Activated T-cell treated with anti-CD3 and anti-CD28 coated beads for 4 hours (primary cell): ENCODE measurements at regions not wholly inside any gene's neighbourhood (a gene's known extent, or its start where the extent isn't known, plus 50 kb on each side); places are given as distances from the start of the nearest gene placed in this dataset.

Experiments
- DNase-seq: peaks from one replicate; pipeline ENCODE4 v3.0.0-alpha.2; 2020

DNA sequence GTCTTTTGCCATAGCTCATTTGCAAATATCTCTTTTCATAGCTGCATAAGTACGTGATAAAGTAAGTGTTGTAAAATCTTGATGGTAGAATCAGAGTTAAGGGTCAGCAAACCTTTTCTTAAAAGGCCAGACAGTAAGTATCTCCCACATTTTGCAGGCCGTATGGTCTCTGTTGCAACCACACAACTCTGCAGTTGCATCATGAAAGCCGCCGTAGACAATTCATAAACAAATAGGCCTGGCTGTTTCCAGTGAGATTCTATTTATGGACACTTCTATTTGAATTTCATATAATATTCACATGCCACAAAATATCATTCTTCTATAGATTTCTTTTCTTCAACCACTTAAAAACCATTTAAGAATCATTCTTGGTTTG lies 248.5 kb downstream of the TLE3 start:
- no peak for DNase-seq

DNA sequence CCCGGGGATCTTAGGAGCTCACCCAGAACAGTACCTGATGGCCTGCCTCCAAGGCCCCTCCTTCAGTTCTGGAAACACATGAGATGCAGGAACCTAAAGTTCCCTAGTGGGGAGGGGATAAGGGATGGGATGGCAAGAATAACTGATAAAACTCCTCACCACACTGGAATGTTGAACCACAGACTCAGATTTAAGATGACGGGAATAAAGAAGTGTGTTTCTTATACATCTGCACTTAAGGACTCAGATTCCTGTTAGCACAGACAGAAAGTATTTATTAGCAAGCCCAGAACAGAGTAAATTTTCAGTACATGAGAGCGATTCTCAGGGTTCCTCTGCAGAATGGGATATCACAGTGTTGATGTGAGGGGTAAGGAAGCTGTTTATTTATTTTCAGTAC lies 245.2 kb downstream of the TLE3 start:
- no peak for DNase-seq

DNA sequence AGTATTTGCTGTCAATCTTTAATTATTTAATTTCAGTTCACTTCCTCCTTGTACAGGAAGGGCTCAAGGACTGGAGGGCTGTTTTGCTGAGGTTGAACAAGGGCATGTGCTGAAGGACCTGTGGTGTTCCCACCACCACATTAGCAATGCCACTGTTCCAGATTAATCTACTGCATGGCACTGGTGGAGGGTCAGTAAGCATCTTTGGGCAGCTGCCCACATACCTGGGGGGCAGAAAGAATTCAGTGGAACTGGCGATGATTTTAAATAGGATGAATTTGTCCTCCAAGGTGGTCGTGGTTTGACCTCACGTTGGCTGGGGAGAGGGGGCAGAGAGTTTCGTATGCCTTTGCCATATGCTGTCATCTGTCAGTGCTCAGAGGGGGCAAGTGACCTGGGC lies 244.8 kb downstream of the TLE3 start:
- DNase-seq, result no peak

DNA sequence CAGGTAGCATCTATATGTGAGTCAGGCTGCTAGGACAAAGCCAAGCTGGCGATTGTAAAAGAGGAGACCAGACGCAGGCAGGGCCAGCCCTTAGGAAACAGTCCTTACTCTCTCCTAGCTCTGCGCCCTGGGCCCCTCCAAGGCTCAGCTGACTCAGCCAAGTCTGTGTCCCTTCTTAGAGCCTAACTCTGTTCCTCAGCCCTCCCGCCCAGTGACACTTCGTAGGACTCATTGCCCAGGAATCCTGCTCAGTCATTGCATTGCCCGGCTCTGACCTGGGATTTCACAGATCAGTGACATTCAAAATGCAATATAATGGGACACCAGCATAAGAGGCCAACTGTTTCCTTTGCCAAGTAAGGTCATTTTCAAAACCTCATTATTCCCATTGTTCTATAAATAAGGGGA lies 244.2 kb downstream of the TLE3 start:
- DNase-seq, result no peak

DNA sequence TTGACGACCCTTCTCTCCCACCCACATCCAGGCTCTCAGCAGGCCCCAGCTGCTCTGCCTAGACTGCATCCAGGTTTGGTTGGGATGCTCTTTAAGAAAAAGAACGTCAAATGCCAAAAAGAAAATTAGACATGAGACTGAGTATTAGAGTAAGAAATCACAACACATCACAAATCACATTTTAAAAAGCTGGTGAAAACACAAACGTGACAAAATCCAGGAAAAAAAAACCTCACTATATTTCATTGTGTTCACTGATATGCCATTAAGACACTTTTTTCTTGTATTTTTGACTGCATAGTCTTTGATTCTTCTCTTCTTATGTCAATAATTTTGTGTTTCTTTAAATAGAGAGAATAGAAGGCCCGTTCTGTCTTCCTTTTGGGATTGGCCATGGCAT lies 243.7 kb downstream of the TLE3 start:
- DNase-seq, result no peak

DNA sequence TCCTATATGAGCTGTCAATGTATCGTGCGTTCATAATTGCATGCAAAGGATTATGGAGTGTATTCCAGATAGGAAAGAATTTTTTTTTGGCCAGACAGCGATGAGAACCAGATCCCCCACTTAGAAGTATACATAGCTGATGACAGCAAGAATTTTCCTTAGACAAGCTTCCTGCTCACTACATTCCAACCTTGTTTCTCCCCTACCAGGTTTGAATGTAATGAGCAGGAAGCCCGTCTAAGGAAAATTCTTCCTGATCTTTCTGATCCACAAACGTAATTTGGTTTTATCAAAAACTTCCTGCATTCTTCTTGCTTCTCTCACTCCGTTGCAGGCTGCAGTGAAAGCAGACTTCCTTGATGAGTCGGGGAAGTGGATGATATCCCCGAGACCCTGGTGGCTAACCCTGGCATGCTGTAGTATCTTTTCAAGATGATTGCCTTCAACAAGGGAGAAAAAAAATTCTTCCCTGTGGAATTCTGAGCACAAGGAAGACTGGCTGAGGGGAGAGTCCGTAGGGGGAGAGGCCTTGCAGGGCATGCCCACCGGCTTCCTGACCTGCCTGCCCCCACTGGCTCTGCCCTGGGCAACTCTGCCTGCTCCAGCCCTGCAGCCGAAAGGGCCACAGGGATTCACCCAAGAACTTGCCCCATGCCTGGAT lies 243.1 kb downstream of the TLE3 start:
- no peak for DNase-seq

DNA sequence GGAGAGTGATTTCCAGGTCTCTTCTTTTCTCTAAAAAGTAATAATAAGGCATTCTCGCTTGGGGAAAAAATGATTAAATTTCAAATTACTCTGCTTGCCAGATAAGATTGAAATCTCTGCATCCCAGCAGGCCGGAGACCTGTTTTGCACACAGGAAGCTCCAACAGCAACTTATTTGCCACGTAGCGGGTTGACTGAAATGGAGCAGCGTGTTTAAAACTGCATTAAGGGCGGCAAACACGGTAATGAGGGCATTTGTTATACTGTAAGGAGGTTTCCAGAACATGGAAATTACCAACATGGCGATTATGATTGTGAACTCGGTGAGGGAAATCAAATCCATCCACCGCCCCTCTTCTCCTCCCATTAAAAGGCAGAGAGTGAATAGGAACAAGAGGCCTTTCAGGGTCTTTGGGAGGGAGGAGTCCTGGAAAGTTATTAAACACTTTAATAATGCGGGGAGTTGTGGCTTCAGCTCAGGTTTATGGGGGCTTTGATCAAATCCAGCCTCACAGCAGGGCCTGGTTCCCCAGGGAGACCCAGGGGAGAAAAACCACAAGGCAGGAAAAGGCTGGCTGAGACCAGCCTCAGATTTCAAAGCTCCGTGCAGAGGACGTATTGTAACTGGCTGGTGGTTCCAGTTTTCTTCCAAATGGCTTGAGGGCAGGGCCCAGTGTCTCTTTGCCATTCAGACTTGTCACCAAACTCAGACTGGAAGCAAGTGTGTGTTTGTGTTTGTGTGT lies 242.3 kb downstream of the TLE3 start:
- no peak for DNase-seq

DNA sequence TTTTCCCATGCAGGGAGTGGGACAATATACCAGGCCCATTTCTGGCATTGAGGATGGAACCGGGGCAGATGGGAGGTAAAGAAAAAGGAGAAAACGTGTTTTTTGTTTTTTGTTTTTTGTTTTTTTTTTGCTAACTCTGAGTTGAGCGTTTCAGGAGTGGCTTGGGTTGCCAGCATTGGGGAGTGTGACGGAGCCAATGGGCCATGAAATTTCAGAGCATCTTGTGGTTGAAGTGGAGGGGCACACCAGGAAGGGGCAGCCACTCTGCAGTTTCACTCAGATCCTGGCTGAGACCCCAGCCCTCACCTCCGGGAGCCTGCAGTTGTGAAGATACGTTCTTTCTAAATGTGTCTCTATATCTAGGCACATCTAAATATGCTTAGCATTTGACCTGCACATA lies 240.5 kb downstream of the TLE3 start:
- no peak for DNase-seq

DNA sequence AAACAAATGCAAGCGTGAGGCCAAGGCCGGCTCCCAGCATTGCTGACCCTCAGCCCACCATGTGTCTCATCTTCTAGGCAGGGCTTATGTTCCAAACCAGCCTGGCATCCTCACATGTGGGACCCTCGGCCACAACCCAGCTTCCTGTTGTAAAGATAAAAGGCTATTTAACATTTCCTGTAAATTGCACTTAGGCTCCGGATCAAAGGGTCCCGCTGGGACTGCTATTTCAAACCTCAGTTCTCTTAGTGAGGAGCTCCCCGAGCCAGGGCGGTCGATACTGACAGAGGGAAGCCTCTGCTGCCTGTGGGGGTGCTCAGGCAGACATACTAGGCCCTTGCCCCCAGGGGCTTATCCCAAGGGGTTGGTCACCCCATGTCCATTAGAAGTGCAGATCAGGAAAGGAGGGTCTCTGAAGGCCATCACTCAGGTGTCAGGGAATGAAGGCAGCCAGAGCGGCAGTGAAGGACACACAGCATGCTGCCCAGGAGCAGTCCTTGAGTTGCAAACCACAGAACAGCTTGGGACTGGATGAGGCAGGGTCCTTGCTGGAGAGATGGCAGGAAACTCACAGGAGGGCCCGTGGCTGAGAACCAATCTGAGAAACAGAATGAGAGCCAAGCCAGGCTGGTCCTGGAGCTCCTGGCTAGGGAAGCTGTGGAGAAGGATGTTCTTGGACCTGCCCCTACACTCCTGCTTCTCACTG lies 239.9 kb downstream of the TLE3 start:
- no peak for DNase-seq

DNA sequence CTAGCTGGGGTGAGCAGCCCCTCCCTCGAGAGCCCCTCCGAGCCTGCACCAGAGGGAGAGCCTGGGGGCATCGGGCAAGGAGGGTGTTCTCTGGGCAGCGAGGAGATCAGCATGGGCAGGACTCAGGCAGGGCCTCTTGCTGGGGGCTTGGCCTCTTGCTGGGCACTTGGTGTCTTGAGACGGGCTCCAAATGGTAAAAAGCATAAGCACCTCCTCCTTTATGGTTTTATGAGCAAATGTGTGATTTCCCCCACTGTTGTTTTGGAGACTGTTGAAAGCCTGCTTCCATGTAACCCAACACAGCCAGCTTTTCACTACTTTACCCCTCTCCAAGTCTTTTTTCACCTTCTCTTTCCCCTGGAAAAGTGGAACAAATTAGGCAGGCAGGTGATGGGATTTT lies 239.3 kb downstream of the TLE3 start:
- no peak for DNase-seq

DNA sequence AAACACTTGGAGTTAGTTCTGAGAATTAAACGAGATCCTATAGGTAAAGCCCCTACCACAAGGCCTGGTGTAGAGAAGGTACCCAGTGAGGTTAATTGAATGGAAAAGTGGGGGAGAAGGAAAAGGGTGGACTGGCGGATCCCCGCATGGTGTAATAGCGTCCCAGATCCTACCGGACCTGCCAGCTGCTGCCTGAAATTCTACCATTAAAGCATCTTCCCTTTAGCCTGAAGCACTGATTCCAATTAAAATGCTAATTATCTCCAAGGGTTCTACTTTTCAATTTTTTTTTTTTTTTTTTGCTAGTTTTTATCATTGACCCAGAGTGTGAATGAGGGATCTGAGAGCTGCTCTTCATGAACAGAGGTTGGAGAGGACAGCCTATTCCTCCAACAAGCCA lies 237.9 kb downstream of the TLE3 start:
- DNase-seq, result no peak

DNA sequence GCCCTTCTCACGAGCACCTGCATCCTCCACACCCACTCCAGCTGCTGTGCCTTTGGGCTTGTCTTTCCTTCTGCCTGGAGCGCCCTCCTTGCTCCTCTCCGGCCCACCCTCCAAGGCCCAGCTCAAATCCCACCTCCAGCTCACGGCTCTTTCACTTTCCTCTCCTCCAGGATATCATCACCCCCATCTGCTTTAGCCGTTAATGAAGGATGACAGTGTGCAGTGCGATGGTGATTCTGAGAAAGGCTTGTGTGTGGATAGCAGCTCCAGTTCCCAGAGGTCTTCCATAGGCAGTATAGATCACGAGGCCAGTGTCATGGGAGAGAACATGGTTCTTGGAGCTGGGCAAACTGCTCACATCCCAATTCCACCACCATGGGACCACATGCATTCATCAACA lies 237.4 kb downstream of the TLE3 start:
- no peak for DNase-seq

DNA sequence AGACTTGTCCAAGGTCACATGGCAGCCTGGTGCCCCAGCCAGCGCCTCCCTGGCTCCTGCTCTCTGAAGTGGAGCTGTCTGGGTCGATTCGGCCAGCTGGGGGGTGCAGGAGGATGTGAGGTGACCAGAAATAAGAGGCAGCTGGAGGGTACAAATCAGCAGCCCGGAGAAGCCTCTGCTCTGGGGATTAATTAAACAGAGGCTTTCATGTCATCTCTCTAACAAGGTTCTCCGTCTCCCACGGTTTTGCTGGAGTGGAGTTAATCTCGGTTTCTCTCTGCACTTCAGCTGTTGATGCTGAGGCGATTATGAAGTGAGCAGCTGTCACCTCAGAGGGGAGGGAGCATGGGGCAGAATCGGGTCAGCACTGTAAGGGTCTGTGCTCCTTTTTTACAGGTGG lies 236.8 kb downstream of the TLE3 start:
- DNase-seq, result no peak

DNA sequence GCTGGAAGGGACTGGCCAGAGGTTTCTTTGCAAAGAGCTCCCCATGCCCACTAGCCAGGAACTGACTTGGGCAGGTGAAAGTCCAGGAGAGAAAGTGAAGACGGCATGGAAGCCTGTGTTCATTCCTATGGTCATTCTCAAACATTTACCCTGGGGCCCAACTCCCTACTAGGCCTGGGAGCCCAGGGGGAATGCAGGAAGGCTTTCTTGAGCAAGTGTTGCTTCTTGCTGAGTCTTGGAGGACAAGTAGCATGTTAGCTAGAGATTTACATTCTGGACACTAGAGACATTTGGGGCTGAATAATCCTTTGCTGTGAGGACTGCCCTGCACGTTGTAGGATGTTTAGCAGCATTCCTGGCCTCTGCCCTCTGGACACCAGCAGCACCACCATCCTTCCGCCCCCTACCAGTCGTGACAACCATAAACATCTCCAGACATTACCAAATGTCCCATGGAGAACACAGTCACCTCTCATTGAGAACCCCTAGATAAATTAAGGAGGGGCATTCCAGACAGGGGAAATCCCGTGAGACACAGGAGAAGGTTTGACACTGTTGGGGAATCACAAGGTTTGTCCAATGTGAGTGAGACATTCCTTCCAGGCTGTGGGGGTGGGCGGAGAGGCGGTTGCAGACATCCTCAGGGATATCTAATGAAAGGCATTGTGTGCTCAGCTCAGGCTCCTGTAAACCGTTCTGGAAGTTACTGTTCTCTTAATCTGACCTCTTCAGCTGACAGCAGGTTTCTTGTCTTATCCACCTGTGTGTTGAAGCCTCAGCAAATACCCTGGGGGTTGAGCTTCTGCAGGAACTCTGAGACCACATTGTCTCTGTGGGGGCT lies 236.2 kb downstream of the TLE3 start:
- no peak for DNase-seq

DNA sequence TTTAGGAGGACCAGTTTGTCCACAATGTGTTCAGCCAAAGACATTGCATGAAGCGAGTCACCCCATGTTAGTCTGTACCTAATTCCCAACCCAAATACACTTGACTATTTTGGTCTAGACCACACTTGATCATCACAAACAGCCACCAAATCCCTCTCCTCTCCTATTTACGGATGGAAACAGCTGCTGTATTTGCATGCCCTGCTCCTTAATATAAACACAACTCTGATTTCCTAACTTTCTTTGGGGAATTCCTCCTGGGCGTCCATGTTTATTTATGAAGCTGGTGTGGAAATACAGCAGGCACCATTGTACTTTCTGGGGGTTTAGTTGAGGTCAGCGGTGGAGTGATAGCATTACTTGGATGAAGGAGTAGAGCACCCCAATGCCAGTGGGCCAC lies 235.2 kb downstream of the TLE3 start:
- no peak for DNase-seq

DNA sequence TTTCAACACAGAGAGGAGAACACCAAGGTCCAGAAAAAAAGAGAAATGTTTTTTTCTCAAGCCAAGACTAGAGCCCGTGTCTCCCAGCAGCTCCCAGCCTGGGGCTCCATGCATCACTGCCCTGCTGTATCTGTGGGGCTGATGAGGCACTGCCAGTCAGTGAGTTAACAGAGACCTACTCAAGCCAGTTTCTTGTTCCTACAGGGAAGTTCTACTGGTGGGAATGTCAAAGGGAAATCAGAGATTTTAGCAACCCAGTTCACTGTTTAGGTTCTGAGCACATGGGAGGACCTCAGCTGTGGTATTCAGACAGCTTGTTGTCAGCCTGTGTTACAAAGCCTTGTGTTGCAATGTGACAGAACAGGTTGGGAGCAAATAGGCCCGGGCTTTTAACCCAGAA lies 234.3 kb downstream of the TLE3 start:
- DNase-seq, result no peak

DNA sequence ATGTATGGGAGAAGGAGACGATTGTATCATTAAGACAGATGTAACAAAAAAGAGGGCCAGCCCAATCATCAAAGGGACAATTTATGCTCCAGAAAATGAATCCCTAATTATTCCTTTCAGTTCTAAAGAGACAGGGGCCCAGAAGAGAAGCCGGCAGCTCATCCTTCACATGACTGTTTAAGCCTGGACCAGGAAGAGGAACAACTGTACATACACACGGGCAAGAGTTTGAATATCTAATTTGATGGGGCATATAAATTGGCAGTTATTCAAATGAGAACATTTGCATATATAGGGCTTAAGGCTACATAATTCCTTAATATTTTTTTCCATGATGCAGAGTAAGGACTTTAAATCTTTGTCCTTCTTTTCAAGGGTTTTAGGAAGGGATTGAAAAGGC lies 232.3 kb downstream of the TLE3 start:
- no peak for DNase-seq

DNA sequence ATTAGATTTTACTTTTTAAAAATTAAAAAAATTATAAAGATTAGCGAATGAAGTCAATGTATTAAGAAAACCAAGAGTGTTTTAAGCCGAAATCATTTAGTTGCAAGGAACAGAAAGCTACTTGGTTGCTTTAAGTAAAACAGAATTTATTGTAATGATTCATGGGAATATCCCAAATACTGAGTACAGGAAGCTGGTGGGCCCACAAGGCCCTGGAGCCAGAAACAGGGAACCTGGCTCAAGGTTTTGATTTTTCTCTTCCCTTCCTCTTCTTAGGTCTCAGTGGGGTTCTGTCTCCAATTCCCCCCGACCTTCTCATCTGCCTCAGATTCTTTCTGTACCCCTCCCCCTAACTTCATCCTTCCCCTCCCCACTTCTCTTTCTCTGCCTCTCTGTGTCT lies 229.0 kb downstream of the TLE3 start:
- no peak for DNase-seq

DNA sequence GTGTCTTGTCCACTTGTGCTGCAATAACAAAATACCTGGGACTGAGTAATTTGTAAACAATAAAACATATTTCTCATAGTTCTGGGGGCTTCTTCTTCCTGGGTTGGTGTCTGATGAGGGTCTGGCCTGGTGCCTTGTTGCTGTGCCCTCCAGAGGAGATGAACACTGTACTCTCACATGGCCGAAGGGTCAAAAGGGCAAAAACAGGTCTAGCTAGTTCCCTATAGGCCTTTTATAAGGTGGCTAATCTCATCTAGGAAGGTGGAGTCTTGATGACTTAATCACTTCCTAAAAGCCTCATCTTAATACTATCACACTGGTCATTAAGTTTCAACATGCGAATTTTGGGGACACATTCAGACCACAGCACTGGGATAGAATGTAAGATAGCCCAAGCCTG lies 228.4 kb downstream of the TLE3 start:
- DNase-seq, result no peak

DNA sequence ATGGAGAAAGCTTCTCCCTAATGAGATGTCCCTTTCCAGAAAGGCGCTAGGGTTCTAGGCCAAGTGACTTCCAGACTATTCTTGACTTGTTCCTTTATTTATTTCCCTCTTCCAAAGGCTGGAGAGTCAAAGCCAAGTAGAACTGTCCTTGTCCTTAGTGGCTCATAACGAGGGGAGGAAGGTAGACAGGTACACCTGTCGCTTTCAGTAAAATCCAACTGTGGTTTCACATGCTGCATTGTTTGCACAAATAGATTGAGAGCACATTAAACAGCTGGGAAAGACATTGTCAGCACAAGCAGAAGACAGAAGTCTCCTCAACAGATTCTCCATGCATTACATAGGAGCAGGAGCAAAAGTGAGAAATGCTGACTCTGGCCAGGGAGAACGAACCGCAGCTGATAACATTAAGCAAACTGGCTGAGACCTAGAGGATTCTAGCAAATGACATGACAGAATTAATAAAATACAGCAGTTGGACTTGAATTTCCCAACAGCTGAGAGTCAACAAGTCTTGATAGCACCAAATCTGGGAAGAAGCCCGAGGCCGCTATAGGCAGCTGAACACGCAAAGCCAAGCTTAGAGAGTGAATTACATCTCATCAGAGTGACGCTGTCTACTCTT lies 227.7 kb downstream of the TLE3 start:
- DNase-seq, result no peak

DNA sequence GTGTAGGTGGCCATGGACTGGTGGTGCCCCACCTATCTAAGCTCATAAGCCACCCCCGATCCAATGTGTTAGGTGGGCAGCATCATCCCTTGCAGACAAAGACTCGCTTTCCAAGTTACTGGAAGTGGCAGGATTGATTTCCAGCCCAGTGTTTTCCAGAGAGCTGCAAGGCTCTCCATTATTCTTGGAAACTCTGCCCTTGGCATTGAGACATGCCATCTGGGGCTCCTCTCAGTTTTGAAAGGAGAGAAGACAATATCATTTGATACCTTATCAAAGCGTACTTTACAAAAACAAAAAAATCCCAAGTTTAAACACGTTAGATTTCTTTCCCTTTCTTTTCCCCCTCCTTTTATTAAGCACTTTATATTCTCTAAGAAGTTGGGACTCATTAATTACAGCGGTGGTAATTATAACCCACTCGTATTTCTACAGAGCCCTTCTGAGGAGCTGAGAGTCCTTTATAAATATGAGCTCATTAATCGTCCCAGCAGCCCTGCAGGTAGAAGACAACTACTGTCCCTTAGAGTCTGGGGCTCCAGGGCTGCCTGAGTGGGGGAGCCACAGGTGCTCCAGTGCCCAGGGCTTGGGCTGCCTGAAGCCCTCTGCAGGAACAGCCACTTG lies 226.1 kb downstream of the TLE3 start:
- no peak for DNase-seq

DNA sequence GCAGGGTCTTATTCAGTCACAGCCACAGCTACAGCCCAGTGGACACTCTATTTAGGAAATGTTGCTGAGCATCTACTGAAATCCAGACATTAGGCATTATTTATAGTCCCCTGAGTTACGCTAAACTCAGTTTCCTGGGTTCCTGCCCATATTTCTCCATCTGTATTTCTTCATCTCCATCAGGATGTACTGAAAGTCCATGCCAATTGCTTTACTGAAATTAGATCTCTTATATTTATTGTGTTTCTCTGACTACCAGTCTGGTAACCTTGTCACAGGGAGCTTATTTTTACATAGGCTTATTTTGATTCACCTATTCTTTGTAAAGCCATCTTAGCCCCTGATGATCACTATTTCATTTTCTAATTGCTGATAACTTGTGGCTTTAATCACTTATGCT lies 223.9 kb downstream of the TLE3 start:
- DNase-seq, result no peak

DNA sequence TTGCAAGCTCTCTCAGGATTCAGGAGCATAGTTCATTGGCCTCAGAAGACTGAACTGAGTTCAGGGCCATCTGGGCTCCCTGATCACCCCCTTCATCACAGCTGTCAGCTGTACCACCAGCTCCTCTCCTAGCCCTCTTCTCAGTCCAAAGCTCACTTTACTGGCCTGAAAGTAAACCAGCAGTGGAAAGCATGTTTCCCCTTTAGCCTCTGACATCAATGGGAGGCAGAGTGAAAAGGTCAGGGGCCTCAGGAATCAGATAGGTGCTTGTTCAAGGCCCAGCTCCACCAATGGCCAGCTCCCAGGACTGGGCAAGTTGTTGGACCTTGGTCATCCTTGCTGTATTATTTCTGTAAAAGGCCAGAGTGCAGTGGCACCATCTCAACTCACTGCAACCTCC lies 223.4 kb downstream of the TLE3 start:
- no peak for DNase-seq
